ENCODE measurements at regions not wholly inside any gene's neighbourhood (a gene's known extent, or its start where the extent isn't known, plus 50 kb on each side); places are given as distances from the start of the nearest gene placed in this dataset.

DNA sequence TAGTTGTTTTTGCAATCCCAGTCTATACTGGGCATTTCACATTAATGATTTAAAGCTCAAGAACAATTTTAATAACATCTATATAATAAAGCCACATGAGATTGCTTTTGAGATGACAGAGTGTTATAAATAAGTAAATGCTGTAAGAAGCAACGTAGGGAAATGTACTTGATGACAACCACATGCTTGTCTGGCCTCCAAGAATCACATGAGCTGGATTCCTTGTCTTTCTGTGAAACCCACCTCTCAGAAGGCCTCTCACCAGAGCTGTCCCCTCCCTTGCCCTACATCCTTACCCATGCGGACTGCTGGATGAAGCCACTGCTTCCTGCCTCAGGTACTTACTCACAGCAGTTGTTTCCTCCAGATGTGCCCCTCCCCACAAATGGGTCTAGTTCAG is 145.1 kb upstream of the CTTNBP2NL start:
- H3K27me3 ChIP-seq (ENCODE audit: control insufficient read depth, insufficient read depth, low read length): no peaks in the 10 kb centered on the region
- CTCF ChIA-PET: no interaction called here
- TF ChIP-seq, protein P1, sequence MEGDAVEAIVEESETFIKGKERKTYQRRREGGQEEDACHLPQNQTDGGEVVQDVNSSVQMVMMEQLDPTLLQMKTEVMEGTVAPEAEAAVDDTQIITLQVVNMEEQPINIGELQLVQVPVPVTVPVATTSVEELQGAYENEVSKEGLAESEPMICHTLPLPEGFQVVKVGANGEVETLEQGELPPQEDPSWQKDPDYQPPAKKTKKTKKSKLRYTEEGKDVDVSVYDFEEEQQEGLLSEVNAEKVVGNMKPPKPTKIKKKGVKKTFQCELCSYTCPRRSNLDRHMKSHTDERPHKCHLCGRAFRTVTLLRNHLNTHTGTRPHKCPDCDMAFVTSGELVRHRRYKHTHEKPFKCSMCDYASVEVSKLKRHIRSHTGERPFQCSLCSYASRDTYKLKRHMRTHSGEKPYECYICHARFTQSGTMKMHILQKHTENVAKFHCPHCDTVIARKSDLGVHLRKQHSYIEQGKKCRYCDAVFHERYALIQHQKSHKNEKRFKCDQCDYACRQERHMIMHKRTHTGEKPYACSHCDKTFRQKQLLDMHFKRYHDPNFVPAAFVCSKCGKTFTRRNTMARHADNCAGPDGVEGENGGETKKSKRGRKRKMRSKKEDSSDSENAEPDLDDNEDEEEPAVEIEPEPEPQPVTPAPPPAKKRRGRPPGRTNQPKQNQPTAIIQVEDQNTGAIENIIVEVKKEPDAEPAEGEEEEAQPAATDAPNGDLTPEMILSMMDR (IDR thresholded peaks at IDR 0.05; ENCODE audit: insufficient read depth, low read depth, low read length): no peak
- DNase-seq (ENCODE audit: low read depth): no peak
- no peaks in the 10 kb centered on the region for H3K36me3 ChIP-seq (ENCODE audit: control insufficient read depth, insufficient read depth, low read length)
- H3K4me3 ChIP-seq (ENCODE audit: low read depth, low read length): no peak overlapping the region
- POLR2A ChIA-PET: no interaction called here

DNA sequence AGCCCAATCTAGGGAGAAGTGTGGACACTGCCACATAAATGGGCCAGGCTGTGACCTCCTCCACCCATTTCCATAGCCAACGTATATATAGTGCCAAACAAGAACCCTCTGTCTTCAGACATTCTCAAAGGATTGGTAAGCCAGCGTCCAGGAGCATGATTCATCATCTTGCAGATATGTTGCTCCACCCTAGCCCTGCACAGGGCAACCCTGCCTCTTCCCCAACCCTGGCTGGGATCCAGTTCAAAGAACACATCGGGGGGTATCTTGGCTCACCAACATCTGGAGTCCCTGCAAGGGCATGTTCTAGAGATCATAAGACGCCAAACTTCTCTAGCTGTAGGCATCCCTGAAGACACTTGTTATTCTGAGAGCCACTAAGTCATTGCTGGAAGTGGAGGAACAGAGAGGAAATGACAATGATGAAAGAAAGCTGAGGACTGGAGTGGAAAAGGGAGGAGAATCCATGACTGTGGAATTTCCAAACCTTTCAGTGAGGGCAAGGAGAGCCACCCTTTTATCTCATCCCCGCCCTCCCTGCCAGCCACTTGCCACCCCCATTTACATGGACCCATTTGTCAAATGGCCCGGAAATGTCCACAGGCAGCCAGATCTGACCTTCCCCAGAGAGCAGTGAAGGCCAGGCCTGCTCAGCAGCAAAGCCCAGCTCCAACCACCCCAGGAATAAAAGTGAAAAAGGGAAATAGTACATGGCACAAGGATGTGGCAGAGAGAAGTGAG is 144.1 kb upstream of the CTTNBP2NL start:
- CTCF ChIA-PET: no interaction called here
- TF ChIP-seq, protein P1 (IDR thresholded peaks at IDR 0.05; ENCODE audit: insufficient read depth, low read depth, low read length): no peak
- H3K27me3 ChIP-seq (ENCODE audit: control insufficient read depth, insufficient read depth, low read length): no peaks in the 10 kb centered on the region

DNA sequence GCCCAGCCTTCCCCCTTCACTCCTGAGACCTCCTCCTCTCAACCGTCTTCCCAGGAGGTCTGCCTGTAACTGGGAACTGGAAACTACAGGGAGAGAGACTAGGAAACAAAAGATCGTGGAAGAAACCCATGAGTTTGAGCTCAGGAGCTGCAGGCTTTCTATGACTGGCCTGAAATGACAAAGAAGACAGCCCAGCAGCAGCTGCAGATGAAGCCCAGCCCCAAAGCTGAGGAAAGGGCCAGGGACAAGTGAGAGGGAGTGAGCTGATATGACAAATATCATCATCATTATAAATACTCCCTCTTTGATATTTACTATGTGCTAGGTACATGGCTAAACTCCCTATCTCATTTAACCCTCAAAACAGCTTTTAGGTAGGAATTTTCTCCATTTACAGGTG is 142.6 kb upstream of the CTTNBP2NL start:
- no peak for DNase-seq (ENCODE audit: low read depth)
- no peaks in the 10 kb centered on the region for H3K36me3 ChIP-seq (ENCODE audit: control insufficient read depth, insufficient read depth, low read length)
- ChIA-PET POLR2A (no interaction called here), CTCF (interaction anchor here (1.1 kb wide), 1 partner anchor 8 kb away, joined by 4 read pairs; no protein-coding TSS in a partner anchor)
- H3K27me3 ChIP-seq (ENCODE audit: control insufficient read depth, insufficient read depth, low read length): no peaks in the 10 kb centered on the region
- TF ChIP-seq, protein P1 (IDR thresholded peaks at IDR 0.05; ENCODE audit: insufficient read depth, low read depth, low read length): no peak
- H3K4me3 ChIP-seq (ENCODE audit: low read depth, low read length): no peak overlapping the region

More for the DNA sequence above, 144.1 kb upstream of the CTTNBP2NL start:
- POLR2A ChIA-PET: no interaction called here
- Histone ChIP-seq H3K36me3 (ENCODE audit: control insufficient read depth, insufficient read depth, low read length) (no peaks in the 10 kb centered on the region), H3K4me3 (ENCODE audit: low read depth, low read length) (no peak overlapping the region)
- no peak for DNase-seq (ENCODE audit: low read depth)

DNA sequence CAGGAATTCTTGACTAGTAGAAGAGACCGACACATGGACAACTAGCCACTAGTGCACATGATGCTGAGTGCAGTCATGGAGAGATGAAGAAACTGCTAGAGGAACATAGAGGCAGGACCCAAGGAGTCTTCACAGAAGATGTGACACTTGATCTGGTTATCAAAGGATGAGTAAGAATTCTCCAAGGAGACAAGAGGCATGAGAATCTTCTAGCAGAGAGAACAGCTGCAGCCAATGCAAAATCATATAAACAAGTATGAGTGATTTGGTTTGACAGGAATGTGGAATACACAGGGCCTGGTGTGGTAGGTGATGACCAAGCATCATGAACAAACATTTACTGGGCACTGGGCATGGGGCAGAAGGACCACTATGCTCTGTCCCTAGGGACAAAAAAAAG is 140.9 kb upstream of the CTTNBP2NL start:
- CTCF ChIA-PET: interaction anchor here (1.0 kb wide), 1 partner anchor 9 kb away, joined by 3 read pairs; no protein-coding TSS in a partner anchor
- no peak for DNase-seq (ENCODE audit: low read depth)
- no peaks in the 10 kb centered on the region for H3K36me3 ChIP-seq (ENCODE audit: control insufficient read depth, insufficient read depth, low read length)

DNA sequence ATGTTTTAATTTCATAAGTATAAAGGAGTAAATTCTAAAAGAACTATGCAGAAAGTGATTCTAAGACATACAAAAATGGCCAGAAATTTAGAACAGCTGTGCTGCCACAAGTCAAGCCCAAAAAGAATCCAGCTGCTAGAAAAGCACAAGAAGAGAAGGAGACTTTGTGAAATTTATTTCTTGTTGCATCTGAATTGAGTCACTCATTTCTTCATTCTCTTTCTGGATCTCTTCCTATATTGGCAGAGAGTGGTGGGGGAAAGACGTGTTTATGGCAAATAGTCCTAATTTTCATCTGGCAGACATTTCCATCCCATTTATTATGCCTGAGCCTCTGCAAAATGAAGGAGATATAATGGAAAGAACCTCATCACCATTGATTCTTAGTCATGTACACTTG is 139.6 kb upstream of the CTTNBP2NL start:
- ChIA-PET POLR2A (no interaction called here), CTCF (no interaction called here)
- Histone ChIP-seq H3K36me3 (ENCODE audit: control insufficient read depth, insufficient read depth, low read length) (no peaks in the 10 kb centered on the region), H3K4me3 (ENCODE audit: low read depth, low read length) (no peak overlapping the region), H3K27me3 (ENCODE audit: control insufficient read depth, insufficient read depth, low read length) (no peaks in the 10 kb centered on the region)
- DNase-seq (ENCODE audit: low read depth): no peak
- TF ChIP-seq, protein P1 (IDR thresholded peaks at IDR 0.05; ENCODE audit: insufficient read depth, low read depth, low read length): no peak

More for the DNA sequence above, 140.9 kb upstream of the CTTNBP2NL start:
- TF ChIP-seq, protein P1 (IDR thresholded peaks at IDR 0.05; ENCODE audit: insufficient read depth, low read depth, low read length): no peak
- Histone ChIP-seq H3K27me3 (ENCODE audit: control insufficient read depth, insufficient read depth, low read length) (no peaks in the 10 kb centered on the region), H3K4me3 (ENCODE audit: low read depth, low read length) (no peak overlapping the region)
- POLR2A ChIA-PET: no interaction called here
